HL-60/S4 treated with phorbol 12-myristate 13-acetate at 8.2 ng/mL for 4 days and 3 days (cell line): ENCODE measurements at regions not wholly inside any gene's neighbourhood (a gene's known extent, or its start where the extent isn't known, plus 50 kb on each side); places are given as distances from the start of the nearest gene placed in this dataset.
"Not testable (repeated sequence)": the region's sequence is repeated elsewhere in the genome, so short reads cannot be mapped to it uniquely, and the experiment has no call there.

Experiments
- in situ Hi-C: fragments of 300-500 bp; cut with MboI; formaldehyde crosslinking; loops from 2 replicates; pipeline ENCODE4 v1.15.0; 2022; ENCODE audit warnings: low sequenced_read_pairs

- in situ Hi-C loops: no loop called here
Observed at GRCh38 chr16:86857807-86858206, 279.5 kb downstream of the FOXL1 start.

- in situ Hi-C loops: no loop called here
Observed at GRCh38 chr16:86858501-86858900, 280.2 kb downstream of the FOXL1 start.

GRCh38 chr16:86861270-86861858 lies 283.0 kb downstream of the FOXL1 start:
- in situ Hi-C loops: not testable (repeated sequence)

GRCh38 chr16:86862595-86863280 lies 284.4 kb downstream of the FOXL1 start:
- in situ Hi-C loops: no loop called here

GRCh38 chr16:86863609-86864008 lies 285.3 kb downstream of the FOXL1 start:
- in situ Hi-C loops: no loop called here

- in situ Hi-C loops: no loop called here
Observed at GRCh38 chr16:86864586-86864985, 286.2 kb downstream of the FOXL1 start.

- in situ Hi-C loops: no loop called here
Observed at GRCh38 chr16:86865851-86866662, 287.7 kb downstream of the FOXL1 start.

- in situ Hi-C loops: no loop called here
Observed at GRCh38 chr16:86866986-86867722, 288.8 kb downstream of the FOXL1 start.

- in situ Hi-C loops: no loop called here
Observed at GRCh38 chr16:86868070-86868469, 289.7 kb downstream of the FOXL1 start.

- in situ Hi-C loops: no loop called here
Observed at GRCh38 chr16:86868786-86869185, 290.4 kb downstream of the FOXL1 start.

GRCh38 chr16:86869288-86870022 lies 291.1 kb downstream of the FOXL1 start:
- in situ Hi-C loops: no loop called here

GRCh38 chr16:86870380-86870779 lies 292.0 kb downstream of the FOXL1 start:
- in situ Hi-C loops: no loop called here

- in situ Hi-C loops: no loop called here
Observed at GRCh38 chr16:86872131-86872530, 293.8 kb downstream of the FOXL1 start.

- in situ Hi-C loops: no loop called here
Observed at GRCh38 chr16:86872833-86873232, 294.5 kb downstream of the FOXL1 start.

- in situ Hi-C loops: no loop called here
Observed at GRCh38 chr16:86874141-86874540, 295.8 kb downstream of the FOXL1 start.

- in situ Hi-C loops: no loop called here
Observed at GRCh38 chr16:86876499-86876898, 298.1 kb downstream of the FOXL1 start.

GRCh38 chr16:86877108-86877507 lies 298.8 kb downstream of the FOXL1 start:
- in situ Hi-C loops: no loop called here

- in situ Hi-C loops: no loop called here
Observed at GRCh38 chr16:86877835-86878234, 299.5 kb downstream of the FOXL1 start.

GRCh38 chr16:86878236-86879080 lies 300.1 kb downstream of the FOXL1 start:
- in situ Hi-C loops: no loop called here

- in situ Hi-C loops: no loop called here
Observed at GRCh38 chr16:86879268-86879667, 300.9 kb downstream of the FOXL1 start.
